CD8-positive, alpha-beta memory T cell (primary cell): ENCODE measurements at regions not wholly inside any gene's neighbourhood (a gene's known extent, or its start where the extent isn't known, plus 50 kb on each side); places are given as distances from the start of the nearest gene placed in this dataset.

Experiments used
- CTCF ChIA-PET: fragments of 350-600 bp; sonication (Branson Sonifier 250); formaldehyde crosslinking; loops from one replicate; lab custom pipeline; 2021; ENCODE audit warnings: antibody characterized with exemption; lab: Charles Lee
- POLR2A ChIA-PET: fragments of 350-600 bp; sonication (Branson Sonifier 250); formaldehyde crosslinking; loops from one replicate; lab custom pipeline; 2021; ENCODE audit warnings: antibody characterized with exemption; lab: Charles Lee
- DNase-seq, 5 donors: peaks; one replicate each; pipeline versions ENCODE4 v3.0.0 to v3.0.0-alpha.2; 2020 to 2022; ENCODE audit warnings: mixed read lengths in 1 of 5
- H3K27ac ChIP-seq: one replicate; pipeline ENCODE4 v1.7.0; 2013; ENCODE audit warnings: low read depth, mild to moderate bottlenecking, low read length, moderate library complexity
- H3K27me3 ChIP-seq: 2 replicates; pipeline ENCODE4 v1.7.0; 2013; ENCODE audit warnings: low read length, mild to moderate bottlenecking; ENCODE audit not compliant: insufficient read depth, poor library complexity, severe bottlenecking
- H3K36me3 ChIP-seq: 2 replicates; pipeline ENCODE4 v1.7.0; 2013; ENCODE audit warnings: mild to moderate bottlenecking, low read length, moderate library complexity; ENCODE audit not compliant: insufficient read depth
- H3K4me1 ChIP-seq: 2 replicates; pipeline ENCODE4 v1.7.0; 2013; ENCODE audit warnings: mild to moderate bottlenecking, low read length, moderate library complexity; ENCODE audit not compliant: insufficient read depth
- H3K4me3 ChIP-seq: 2 replicates; pipeline ENCODE4 v1.7.0; 2013; ENCODE audit warnings: mild to moderate bottlenecking, low read length
- H3K9me3 ChIP-seq: 2 replicates; pipeline ENCODE4 v1.7.0; 2013; ENCODE audit warnings: mild to moderate bottlenecking, low read length
- H3K27ac Mint-ChIP-seq, 8 donors: one replicate each; pipeline ENCODE4 v1.8.0; 2020 to 2021; ENCODE audit warnings: mixed read lengths in 8 of 8, mild to moderate bottlenecking in 6 of 8, inconsistent platforms in 3 of 8, moderate library complexity in 3 of 8
- H3K27me3 Mint-ChIP-seq, 2 donors: one replicate each; pipeline ENCODE4 v1.8.0; 2020 to 2021; ENCODE audit warnings: mixed read lengths in 2 of 2, mild to moderate bottlenecking in 1 of 2, moderate library complexity in 1 of 2
- H3K36me3 Mint-ChIP-seq, 3 donors: one replicate each; pipeline ENCODE4 v1.8.0; 2020 to 2021; ENCODE audit warnings: mixed read lengths in 3 of 3, inconsistent platforms in 1 of 3, mild to moderate bottlenecking in 1 of 3
- H3K4me1 Mint-ChIP-seq, 3 donors: one replicate each; pipeline ENCODE4 v1.8.0; 2020 to 2021; ENCODE audit warnings: mixed read lengths in 3 of 3, inconsistent platforms in 1 of 3, mild to moderate bottlenecking in 1 of 3
- H3K4me3 Mint-ChIP-seq, 7 donors: one replicate each; pipeline ENCODE4 v1.8.0; 2020 to 2021; ENCODE audit warnings: mixed read lengths in 7 of 7, mild to moderate bottlenecking in 6 of 7, moderate library complexity in 4 of 7, inconsistent platforms in 2 of 7
- H3K9me3 Mint-ChIP-seq, 5 donors: one replicate each; pipeline ENCODE4 v1.8.0; 2020 to 2022; ENCODE audit warnings: mixed read lengths in 5 of 5, mild to moderate bottlenecking in 3 of 5, moderate library complexity in 2 of 5, inconsistent platforms in 1 of 5

- ChIA-PET POLR2A (no interaction called here), CTCF (no interaction called here)
- Mint-ChIP-seq H3K4me1 (no peaks in the 10 kb centered on the region), H3K27me3 (peaks cover 6 to 12% of the 10 kb centered on the region in 2 donors), H3K27ac (no peak overlapping the region), H3K36me3 (no peaks in the 10 kb centered on the region), H3K4me3 (no peak overlapping the region), H3K9me3 (peaks cover 0 to 5% (median 2%) of the 10 kb centered on the region in 5 donors)
- Histone ChIP-seq H3K4me1 (no peaks in the 10 kb centered on the region), H3K9me3 (no peaks in the 10 kb centered on the region), H3K4me3 (no peak overlapping the region), H3K36me3 (no peaks in the 10 kb centered on the region), H3K27me3 (no peaks in the 10 kb centered on the region), H3K27ac (no peak overlapping the region)
- no peak for DNase-seq
Observed at GRCh38 chr12:125461831-125462230, 396.6 kb downstream of the AACS start.

GRCh38 chr12:125463386-125463785, 398.2 kb downstream of the AACS start:
- Mint-ChIP-seq H3K27me3 (peaks cover 0 to 6% of the 10 kb centered on the region in 2 donors), H3K36me3 (no peaks in the 10 kb centered on the region), H3K4me1 (no peaks in the 10 kb centered on the region), H3K4me3 (no peak overlapping the region), H3K27ac (no peak overlapping the region), H3K9me3 (peaks cover 0 to 4% (median 2%) of the 10 kb centered on the region in 5 donors)
- ChIA-PET POLR2A (no interaction called here), CTCF (no interaction called here)
- Histone ChIP-seq H3K4me1 (no peaks in the 10 kb centered on the region), H3K4me3 (no peak overlapping the region), H3K9me3 (no peaks in the 10 kb centered on the region), H3K27me3 (no peaks in the 10 kb centered on the region), H3K36me3 (no peaks in the 10 kb centered on the region), H3K27ac (no peak overlapping the region)
- DNase-seq, result no peak

- Mint-ChIP-seq H3K27me3 (peaks cover 0 to 4% of the 10 kb centered on the region in 2 donors), H3K36me3 (no peaks in the 10 kb centered on the region), H3K4me3 (no peak overlapping the region), H3K4me1 (no peaks in the 10 kb centered on the region), H3K27ac (no peak overlapping the region), H3K9me3 (peaks cover 0 to 2% (median 0%) of the 10 kb centered on the region in 5 donors)
- H3K27me3 ChIP-seq, result no peaks in the 10 kb centered on the region
- no peak for DNase-seq
- H3K27ac ChIP-seq, result no peak overlapping the region
- CTCF ChIA-PET, result no interaction called here
- no peak overlapping the region for H3K4me3 ChIP-seq
- POLR2A ChIA-PET, result no interaction called here
- H3K4me1 ChIP-seq, result no peaks in the 10 kb centered on the region
- H3K9me3 ChIP-seq, result no peaks in the 10 kb centered on the region
- no peaks in the 10 kb centered on the region for H3K36me3 ChIP-seq
Observed at GRCh38 chr12:125467363-125467762, 402.1 kb downstream of the AACS start.

GRCh38 chr12:125469683-125470082, 404.4 kb downstream of the AACS start:
- no peaks in the 10 kb centered on the region for H3K4me1 ChIP-seq
- no peaks in the 10 kb centered on the region for H3K36me3 Mint-ChIP-seq
- H3K9me3 Mint-ChIP-seq, result peaks cover 0 to 2% (median 0%) of the 10 kb centered on the region in 5 donors
- H3K4me3 Mint-ChIP-seq, result no peak overlapping the region
- CTCF ChIA-PET, result no interaction called here
- no peaks in the 10 kb centered on the region for H3K4me1 Mint-ChIP-seq
- no peak overlapping the region for H3K4me3 ChIP-seq
- H3K36me3 ChIP-seq, result no peaks in the 10 kb centered on the region
- H3K27ac Mint-ChIP-seq, result no peak overlapping the region
- POLR2A ChIA-PET, result no interaction called here
- no peak for DNase-seq
- no peak overlapping the region for H3K27ac ChIP-seq
- no peaks in the 10 kb centered on the region for H3K27me3 ChIP-seq
- no peaks in the 10 kb centered on the region for H3K9me3 ChIP-seq
- H3K27me3 Mint-ChIP-seq, result peaks cover 0 to 4% of the 10 kb centered on the region in 2 donors

- H3K27me3 Mint-ChIP-seq, result peaks cover 0 to 4% of the 10 kb centered on the region in 2 donors
- H3K27ac Mint-ChIP-seq, result no peak overlapping the region
- no peaks in the 10 kb centered on the region for H3K9me3 Mint-ChIP-seq
- no peaks in the 10 kb centered on the region for H3K4me1 Mint-ChIP-seq
- H3K36me3 Mint-ChIP-seq, result no peaks in the 10 kb centered on the region
- ChIA-PET POLR2A (no interaction called here), CTCF (no interaction called here)
- no peaks in the 10 kb centered on the region for H3K9me3 ChIP-seq
- H3K27ac ChIP-seq, result no peak overlapping the region
- no peaks in the 10 kb centered on the region for H3K27me3 ChIP-seq
- H3K4me3 ChIP-seq, result no peak overlapping the region
- no peak overlapping the region for H3K4me3 Mint-ChIP-seq
- H3K36me3 ChIP-seq, result no peaks in the 10 kb centered on the region
- no peak for DNase-seq
- no peaks in the 10 kb centered on the region for H3K4me1 ChIP-seq
Observed at GRCh38 chr12:125470838-125471783, 405.9 kb downstream of the AACS start.

GRCh38 chr12:125473501-125473900, 408.3 kb downstream of the AACS start:
- Histone ChIP-seq H3K4me3 (no peak overlapping the region), H3K4me1 (no peaks in the 10 kb centered on the region), H3K27ac (no peak overlapping the region), H3K9me3 (no peaks in the 10 kb centered on the region), H3K36me3 (no peaks in the 10 kb centered on the region), H3K27me3 (no peaks in the 10 kb centered on the region)
- POLR2A ChIA-PET, result no interaction called here
- peaks cover 8 to 11% of the 10 kb centered on the region in 2 donors for H3K27me3 Mint-ChIP-seq
- no peak overlapping the region for H3K27ac Mint-ChIP-seq
- no peak for DNase-seq
- no peaks in the 10 kb centered on the region for H3K4me1 Mint-ChIP-seq
- CTCF ChIA-PET, result no interaction called here
- no peaks in the 10 kb centered on the region for H3K9me3 Mint-ChIP-seq
- H3K36me3 Mint-ChIP-seq, result no peaks in the 10 kb centered on the region
- H3K4me3 Mint-ChIP-seq, result no peak overlapping the region

- Histone ChIP-seq H3K27ac (no peak overlapping the region), H3K9me3 (no peaks in the 10 kb centered on the region), H3K4me1 (no peaks in the 10 kb centered on the region), H3K27me3 (no peaks in the 10 kb centered on the region), H3K4me3 (no peak overlapping the region), H3K36me3 (no peaks in the 10 kb centered on the region)
- Mint-ChIP-seq H3K27ac (no peak overlapping the region), H3K27me3 (no peaks in the 10 kb centered on the region), H3K4me3 (no peak overlapping the region), H3K36me3 (no peaks in the 10 kb centered on the region), H3K4me1 (no peaks in the 10 kb centered on the region), H3K9me3 (peaks cover 0 to 13% (median 4%) of the 10 kb centered on the region in 5 donors)
- ChIA-PET POLR2A (no interaction called here), CTCF (no interaction called here)
- DNase-seq, result no peak
Observed at GRCh38 chr12:125487336-125487735, 422.1 kb downstream of the AACS start.

- POLR2A ChIA-PET, result no interaction called here
- Mint-ChIP-seq H3K4me3 (no peak overlapping the region), H3K4me1 (no peaks in the 10 kb centered on the region), H3K27ac (no peak overlapping the region), H3K36me3 (no peaks in the 10 kb centered on the region), H3K27me3 (no peaks in the 10 kb centered on the region), H3K9me3 (peaks cover 5 to 11% (median 5%) of the 10 kb centered on the region in 5 donors)
- no peak overlapping the region for H3K4me3 ChIP-seq
- CTCF ChIA-PET, result no interaction called here
- no peaks in the 10 kb centered on the region for H3K27me3 ChIP-seq
- no peak overlapping the region for H3K27ac ChIP-seq
- H3K36me3 ChIP-seq, result no peaks in the 10 kb centered on the region
- no peaks in the 10 kb centered on the region for H3K9me3 ChIP-seq
- DNase-seq, result no peak
- H3K4me1 ChIP-seq, result no peaks in the 10 kb centered on the region
Observed at GRCh38 chr12:125491553-125491952, 426.3 kb downstream of the AACS start.
